NCI-H2171 (cell line): ENCODE measurements at regions not wholly inside any gene's neighbourhood (a gene's known extent, or its start where the extent isn't known, plus 50 kb on each side); places are given as distances from the start of the nearest gene placed in this dataset.
A peak's percentile ranks its signal among the peaks of the same experiment; 100 is the strongest.
"Not testable (repeated sequence)": the region's sequence is repeated elsewhere in the genome, so short reads cannot be mapped to it uniquely, and the experiment has no call there.

Experiments used
- DNase-seq: peaks from one replicate; lab custom pipeline; 2025; lab: John Stamatoyannopoulos, UW

DNA sequence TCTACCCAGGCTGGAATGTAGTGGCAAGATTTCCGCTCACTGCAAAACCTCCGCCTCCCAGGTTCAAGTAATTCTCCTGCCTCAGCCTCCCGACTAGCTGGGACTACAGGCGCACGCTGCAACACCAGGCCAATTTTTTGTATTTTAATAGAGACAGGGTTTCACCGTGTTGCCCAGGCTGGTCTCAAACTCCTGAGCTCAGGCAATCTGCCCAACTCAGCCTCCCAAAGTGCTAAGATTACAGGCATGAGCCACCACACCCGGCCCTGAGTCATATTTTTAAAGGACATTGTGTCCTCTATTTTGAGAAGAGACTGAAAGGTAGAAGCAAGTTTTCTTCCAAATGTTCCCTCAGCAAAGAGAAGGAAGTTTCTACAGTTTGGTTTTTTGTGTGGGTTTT lies 227.1 kb downstream of the KCTD12 start:
- not testable (repeated sequence) for DNase-seq

DNA sequence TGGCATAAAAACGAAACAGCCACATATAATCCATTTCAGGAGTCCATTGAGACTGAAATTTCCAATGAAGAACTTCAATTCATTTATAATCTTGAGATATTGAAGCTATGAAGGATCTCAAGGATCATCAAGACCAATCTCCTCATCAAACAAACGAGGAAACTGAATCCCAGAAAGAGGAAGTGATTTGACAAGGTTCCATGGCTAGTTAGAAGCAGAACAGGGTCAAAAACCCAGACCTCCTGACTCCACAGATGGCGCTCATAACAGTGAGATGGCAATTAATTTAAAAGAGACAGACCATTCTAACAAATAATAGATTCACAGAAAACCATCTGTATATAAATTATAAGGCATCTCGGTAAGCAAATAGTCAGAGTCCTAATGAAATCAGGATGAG lies 229.7 kb downstream of the KCTD12 start:
- no peak for DNase-seq

GRCh38 chr13:76656056-76656455 lies 230.1 kb downstream of the KCTD12 start:
- DNase-seq = no peak

- DNase-seq = no peak
These were observed 231.9 kb downstream of the KCTD12 start for GRCh38 chr13:76654263-76654662.

DNA sequence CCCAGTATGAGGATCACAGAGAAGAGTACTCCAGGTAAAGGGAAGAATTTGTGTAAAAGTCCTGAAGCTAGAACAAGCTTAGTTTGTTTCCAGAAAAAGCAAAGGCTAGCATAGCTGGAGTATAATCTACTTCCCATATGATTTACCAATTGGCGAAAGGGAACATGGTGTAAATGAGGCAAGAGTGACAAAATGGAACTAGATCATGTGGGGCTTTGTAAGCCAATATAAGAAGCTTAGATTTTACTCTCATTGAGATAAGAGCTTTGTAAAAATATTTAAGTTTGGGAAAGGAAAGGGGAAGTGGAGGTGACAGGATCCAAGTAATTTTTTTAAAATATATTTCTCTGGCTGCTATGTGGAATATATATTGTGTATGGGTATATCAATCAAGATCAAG lies 234.9 kb downstream of the KCTD12 start:
- no peak for DNase-seq

DNA sequence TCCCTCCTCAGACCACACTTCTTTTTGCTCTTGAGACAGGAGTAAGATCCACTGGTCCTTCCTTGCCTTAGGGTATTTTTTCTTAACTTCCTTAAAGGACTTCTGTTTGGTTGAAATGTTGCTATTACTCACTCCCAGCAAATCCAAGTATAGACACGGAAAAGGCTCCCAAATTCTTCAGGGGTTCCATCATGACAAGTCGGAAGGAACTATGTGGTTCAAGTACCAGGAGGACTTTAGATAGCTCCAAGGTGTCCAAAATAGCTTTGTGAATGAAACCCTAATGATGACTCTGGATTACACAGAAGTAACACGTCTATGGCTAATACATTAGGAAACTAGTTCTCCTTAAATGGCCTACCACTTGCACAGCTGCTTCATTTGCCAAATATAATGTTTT lies 238.7 kb downstream of the KCTD12 start:
- no peak for DNase-seq

DNA sequence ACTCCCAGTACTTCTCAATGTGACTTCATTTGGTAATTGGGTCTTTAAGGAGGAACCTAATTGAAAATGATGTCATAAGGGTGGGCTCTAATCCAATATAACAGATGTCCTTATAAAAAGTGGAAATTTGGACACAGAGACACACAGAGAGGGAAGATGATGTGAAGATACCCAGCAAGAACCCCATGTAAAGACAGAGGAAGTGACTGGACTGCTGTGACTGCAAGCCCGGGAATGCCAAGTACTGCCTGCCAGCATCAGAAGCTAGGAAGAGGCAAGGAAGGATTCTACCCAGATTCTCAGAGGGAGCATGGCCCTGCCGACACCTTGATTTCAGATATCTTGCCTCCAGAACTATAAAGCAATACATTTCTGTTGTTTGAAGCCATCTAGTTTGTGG lies 239.3 kb downstream of the KCTD12 start:
- DNase-seq = no peak

GRCh38 chr13:76645632-76646031 lies 240.6 kb downstream of the KCTD12 start:
- no peak for DNase-seq

GRCh38 chr13:76644906-76645305 lies 241.3 kb downstream of the KCTD12 start:
- DNase-seq = no peak

DNA sequence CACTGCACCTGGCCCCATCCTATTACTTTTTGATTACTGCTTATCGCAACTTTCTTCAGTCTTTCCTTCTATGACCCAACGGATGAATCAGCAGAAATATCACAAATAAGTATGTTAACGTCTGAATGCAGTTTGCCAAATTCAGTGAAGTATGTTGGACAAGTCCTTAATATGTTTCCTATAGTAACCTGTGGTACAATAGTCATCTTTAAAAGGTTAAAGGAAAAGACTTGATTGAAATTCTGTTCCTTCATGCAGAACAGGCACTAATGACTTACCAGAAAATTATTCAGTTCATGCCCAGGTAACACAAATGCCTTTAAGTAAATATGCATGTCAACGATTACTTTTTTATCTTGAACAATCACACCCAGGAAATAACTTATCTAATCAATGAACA lies 242.6 kb downstream of the KCTD12 start:
- DNase-seq = no peak

GRCh38 chr13:76641056-76641455 lies 245.1 kb downstream of the KCTD12 start:
- no peak for DNase-seq

- no peak for DNase-seq
These were observed 247.3 kb downstream of the KCTD12 start for GRCh38 chr13:76638882-76639281.

GRCh38 chr13:76638181-76638580 lies 248.0 kb downstream of the KCTD12 start:
- DNase-seq = no peak

DNA sequence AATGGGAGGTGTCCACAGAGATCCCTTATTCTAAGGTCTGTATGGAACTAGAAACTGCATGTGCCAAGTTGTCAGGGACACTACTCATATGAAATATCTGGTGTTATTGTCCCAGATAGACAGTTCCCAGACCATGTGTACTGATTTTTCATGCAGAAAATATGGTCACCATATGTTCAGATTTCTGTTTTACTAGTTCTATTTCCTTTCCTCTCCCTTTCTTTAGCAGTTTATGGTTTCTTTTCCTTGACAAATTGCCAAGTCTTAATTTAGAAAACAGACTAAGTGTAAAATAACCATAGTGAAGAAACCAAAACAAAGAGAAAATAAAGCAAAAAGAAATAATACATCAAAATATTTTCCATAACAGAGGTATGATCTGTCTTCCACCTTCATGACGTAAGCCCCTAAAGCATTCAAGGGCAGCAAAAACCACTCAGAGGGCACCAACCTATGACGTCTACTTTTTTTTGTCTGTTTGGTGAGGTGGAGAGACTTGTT lies 248.5 kb downstream of the KCTD12 start:
- peak; percentile 68 for DNase-seq

DNA sequence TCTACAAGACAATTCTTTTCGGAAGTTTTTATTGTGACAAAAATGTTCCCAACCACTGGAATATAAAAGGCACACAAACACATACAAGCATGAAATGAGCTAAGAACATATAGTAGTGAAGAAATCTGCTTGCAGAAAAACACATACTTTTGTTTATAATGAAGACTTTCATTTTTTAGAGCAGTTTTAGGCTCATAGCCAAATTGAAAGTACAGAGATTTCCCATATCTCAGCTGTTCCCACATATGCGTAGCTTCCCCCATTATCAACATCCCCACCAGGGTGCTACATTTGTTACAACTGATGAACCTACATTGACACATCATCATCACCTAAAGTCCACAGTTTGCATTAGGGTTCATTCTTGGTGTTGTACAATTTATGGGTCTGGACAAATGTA lies 249.4 kb downstream of the KCTD12 start:
- DNase-seq = no peak

DNA sequence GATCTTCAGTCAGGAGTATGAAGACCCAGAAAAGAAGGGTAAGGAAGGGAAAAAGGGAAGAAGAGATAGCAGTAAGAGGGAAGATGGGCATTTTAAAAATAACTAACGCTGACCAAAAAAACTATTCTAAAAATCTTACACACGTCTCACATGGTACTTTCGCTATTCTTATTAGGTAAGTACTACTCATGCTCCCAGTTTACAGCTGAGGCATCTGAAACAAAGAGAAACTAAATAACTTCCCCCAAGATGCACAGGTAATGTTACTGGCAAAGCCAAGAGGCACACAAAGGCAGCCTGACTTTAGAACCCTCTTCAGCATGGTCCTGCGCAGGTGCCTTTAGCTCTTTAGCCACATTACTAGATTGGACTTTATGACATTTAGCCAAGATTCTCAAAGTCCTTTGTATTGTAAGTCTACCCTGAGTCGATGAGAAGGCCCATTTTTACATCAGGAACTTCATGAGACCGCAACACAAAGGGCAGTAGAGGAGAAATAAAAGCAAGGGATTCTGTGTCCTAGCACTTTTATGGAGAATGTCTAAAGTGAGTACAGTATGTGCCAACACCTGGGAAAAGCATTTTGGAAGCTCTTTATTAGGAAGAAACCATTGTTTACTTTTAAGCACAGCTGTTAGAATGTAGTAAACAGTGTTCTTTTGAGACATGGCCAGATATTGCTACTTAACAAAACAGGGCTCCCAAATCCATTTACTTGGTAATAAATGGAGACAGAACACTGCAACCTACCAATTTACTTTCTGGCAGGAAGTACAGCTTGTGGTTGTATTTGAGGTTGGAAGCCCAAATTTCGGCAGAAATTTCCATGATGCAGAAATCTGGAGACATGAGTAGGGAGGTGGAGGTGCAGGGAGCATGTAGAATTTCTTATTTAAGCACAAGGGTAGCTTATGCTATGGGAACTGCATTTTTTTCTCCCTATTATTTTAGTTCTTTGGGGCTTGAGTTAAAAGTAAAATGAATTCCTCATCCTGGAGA lies 250.7 kb downstream of the KCTD12 start:
- no peak for DNase-seq

- no peak for DNase-seq
These were observed 251.6 kb downstream of the KCTD12 start for GRCh38 chr13:76634431-76635191.

DNA sequence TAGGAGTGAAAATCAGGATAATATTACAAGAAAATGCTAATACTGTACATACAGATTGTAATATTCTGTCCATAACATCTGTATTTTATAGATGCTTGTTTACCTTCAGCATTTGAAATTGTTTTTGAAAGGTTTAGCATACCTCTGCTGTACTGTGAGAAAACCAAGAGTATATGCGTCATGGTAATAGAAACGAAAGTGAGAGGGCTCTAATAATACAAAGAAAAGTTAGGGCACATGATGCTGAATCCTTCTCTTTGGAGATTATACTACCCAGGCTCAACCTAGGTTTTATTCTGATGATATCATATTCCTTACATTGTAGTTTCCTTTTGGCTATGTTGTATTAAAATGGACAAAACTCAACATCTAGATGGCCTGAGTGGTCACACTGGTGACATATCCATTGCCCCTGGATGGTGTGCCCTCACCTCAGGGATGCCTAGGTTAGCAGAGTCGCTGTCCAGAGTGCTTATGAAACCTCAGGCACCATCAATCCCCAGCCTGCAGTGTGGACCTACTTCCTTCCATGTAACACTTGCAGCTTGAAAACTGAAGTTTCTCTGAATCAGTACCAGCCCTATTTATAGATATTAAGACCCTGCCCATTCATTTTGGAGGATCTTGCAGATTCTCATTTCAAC lies 253.7 kb downstream of the KCTD12 start:
- no peak for DNase-seq

DNA sequence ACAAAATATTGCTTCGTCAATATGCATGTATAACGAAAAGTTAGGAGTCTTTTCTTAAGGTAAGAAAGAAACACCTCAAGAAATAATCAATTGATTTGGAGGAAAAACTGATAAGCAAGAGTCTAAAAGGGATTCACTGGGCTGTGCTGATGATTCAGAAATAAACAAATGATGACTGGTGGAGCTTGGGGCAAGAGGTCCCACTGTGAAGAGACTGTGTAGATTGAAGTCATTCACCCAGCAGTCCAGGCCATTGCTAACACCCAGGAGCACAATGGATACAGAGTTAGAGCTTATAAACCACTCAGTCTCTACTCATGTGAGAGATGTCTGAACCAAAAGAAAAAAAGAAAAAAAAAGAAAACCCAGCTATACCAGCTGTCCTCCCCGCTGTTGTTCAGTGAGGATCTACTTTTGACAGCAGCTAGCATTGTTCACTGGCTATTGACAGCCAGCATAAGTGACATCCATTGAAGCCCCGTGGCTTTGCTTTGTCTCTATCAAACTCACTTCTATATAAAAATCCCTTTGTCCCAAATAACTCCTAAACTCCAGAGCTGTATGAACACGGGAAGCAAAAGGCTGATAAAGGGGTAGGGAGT lies 255.5 kb downstream of the KCTD12 start:
- peak; percentile 45 for DNase-seq

- DNase-seq = peak; percentile 24
These were observed 263.7 kb downstream of the KCTD12 start for GRCh38 chr13:76622315-76623040.

DNA sequence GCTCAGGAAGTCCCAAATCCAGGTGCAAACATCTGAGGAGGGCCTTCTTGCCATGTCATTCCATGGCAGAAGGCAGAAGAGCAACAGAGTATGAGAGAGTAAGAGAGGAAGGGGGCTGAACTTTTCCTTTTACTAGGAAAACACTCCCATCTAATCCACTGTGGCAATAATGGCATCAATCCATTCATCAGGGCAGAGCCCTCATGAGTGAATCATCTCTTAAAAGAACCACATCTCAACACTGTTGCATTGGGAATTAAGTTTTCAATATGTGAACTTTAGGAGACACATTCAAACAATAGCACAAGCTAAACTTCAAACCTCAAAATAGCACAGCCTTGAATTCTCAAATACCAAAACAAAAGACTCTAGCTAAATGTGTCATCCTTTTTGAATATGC lies 264.5 kb downstream of the KCTD12 start:
- DNase-seq = no peak
